Choroid plexus epithelial cell (primary cell): ENCODE measurements at regions not wholly inside any gene's neighbourhood (a gene's known extent, or its start where the extent isn't known, plus 50 kb on each side); places are given as distances from the start of the nearest gene placed in this dataset.

Experiments used
- DNase-seq: peaks from one replicate; pipeline ENCODE4 v3.0.0-alpha.2; 2010; ENCODE audit warnings: low read depth
- H3K4me3 ChIP-seq: 2 replicates; pipeline ENCODE4 v1.5.1; 2011; ENCODE audit warnings: low read depth, mild to moderate bottlenecking, control low read depth, low read length, moderate library complexity
- TF ChIP-seq, protein P1 (sequence below): conservative IDR thresholded peaks from 2 replicates; pipeline ENCODE4 v1.5.1; 2011; ENCODE audit warnings: low read depth, mild to moderate bottlenecking, control low read depth, inconsistent platforms, low read length, moderate library complexity

DNA sequence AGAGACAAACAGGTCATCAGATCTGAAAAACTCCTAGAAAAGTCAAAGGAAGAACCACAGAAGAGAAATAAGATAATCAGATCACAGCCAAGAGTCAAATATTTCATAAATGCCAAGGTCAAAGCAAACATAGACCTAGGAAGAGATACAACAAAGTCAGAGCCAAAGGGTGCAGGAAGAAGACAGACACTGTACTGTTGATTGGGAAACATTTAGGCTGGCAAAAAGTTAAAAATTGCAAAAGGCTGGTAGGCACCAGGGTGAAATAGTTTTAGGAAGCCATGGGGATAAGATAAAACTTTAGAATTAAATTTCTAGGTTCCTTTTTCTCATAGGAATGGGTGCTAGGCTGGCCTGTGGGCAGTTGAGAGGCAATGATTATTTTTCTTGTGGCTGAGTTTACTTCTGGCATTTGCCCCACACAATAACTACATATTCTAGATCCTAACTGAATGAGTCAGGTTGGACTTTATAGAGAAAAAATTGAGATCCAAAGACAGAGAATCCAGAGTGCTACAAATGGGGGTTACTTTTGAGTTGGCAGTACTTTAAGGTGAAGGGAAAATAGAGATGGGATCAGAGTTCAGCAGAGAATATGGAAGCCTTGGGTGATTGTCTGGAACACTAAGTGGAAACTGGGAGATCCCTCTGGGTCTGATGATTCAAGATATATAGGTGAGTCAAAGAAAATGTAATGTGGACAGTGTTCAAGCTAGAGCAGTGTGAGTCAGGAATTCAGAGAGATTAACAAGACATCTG lies 215.5 kb downstream of the C12orf50 start:
- TF ChIP-seq, protein P1, sequence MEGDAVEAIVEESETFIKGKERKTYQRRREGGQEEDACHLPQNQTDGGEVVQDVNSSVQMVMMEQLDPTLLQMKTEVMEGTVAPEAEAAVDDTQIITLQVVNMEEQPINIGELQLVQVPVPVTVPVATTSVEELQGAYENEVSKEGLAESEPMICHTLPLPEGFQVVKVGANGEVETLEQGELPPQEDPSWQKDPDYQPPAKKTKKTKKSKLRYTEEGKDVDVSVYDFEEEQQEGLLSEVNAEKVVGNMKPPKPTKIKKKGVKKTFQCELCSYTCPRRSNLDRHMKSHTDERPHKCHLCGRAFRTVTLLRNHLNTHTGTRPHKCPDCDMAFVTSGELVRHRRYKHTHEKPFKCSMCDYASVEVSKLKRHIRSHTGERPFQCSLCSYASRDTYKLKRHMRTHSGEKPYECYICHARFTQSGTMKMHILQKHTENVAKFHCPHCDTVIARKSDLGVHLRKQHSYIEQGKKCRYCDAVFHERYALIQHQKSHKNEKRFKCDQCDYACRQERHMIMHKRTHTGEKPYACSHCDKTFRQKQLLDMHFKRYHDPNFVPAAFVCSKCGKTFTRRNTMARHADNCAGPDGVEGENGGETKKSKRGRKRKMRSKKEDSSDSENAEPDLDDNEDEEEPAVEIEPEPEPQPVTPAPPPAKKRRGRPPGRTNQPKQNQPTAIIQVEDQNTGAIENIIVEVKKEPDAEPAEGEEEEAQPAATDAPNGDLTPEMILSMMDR, result no peak
- no peak overlapping the region for H3K4me3 ChIP-seq
- peak; percentile 86 for DNase-seq

DNA sequence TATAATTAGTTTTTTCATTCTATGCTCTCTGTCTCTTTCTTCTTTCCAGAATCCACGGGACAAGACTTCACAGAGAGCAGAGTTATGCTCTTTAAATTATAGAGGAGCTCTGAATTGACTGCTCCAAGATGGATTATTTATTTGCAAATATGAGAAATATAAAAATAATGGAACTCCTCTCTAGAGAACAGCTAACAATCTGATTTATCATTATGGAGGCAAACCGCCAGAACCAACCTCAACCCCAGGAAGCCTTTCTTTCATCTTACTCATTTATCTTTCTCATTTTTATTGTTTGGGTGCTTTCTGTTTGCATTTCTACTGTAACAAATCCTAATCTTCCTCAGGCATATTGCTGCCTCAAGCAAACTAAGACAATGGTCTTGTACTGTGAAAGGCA lies 216.5 kb downstream of the C12orf50 start:
- DNase-seq, result no peak
- TF ChIP-seq, protein P1, result no peak
- H3K4me3 ChIP-seq, result no peak overlapping the region

DNA sequence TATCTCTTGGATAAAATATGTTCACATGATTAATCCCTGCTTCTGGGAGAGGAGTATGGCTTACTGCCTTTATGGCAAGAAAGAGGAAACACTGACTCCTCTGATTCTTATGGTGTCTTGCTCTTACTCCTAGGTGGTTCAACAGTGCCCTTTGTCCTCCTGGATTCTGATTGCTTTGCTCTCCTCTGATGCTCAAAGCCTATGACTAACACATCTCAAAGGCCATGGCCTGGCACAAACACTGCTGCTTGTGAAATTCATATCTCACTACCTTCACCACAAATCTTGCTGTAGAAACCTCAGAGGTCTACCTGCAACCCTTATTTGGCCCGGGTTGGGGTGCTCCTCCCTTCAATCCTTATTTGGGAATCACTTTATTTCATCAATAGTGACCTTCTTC lies 217.2 kb downstream of the C12orf50 start:
- peak; percentile 70 for DNase-seq
- H3K4me3 ChIP-seq, result no peak overlapping the region
- TF ChIP-seq, protein P1, result no peak

DNA sequence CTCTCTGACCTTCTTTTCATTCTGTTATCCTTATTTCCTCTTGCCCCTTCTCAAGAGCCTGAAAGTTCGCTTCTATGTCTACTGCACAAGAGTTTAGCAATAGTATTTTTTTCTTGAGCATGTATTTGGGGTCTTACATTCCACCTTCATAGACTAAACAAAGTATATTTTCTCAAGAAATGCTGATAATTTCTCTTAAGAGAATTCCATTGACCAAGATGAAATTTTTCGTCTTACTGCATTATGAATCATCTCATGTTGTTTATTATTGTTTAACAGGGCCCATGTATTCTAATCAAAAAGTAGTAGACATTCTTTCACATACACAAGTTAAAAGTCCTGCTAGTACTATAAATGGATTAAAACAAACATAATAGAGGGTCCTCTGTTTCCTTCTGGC lies 219.3 kb downstream of the C12orf50 start:
- TF ChIP-seq, protein P1, result no peak
- H3K4me3 ChIP-seq, result no peak overlapping the region
- DNase-seq, result peak; percentile 82

DNA sequence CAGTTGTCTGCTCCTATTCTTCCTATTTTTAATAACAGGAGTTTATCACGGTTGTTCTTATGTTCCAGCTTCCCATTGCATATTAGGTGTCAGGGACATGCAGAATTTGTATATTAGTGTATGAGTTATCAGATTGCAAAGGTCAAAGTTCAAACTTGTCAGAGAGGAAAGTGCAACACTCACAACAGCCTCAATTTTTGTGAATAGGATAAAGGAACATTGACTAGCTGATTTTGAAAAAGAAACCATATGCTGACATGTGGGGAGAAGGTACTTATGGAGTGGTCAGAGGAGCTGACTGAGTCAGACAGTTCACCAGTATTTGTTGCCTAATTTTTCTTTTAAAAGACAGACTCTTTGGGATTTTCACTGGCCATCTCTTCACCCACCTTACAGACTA lies 222.1 kb downstream of the C12orf50 start:
- no peak overlapping the region for H3K4me3 ChIP-seq
- DNase-seq, result no peak
- TF ChIP-seq, protein P1, result no peak

DNA sequence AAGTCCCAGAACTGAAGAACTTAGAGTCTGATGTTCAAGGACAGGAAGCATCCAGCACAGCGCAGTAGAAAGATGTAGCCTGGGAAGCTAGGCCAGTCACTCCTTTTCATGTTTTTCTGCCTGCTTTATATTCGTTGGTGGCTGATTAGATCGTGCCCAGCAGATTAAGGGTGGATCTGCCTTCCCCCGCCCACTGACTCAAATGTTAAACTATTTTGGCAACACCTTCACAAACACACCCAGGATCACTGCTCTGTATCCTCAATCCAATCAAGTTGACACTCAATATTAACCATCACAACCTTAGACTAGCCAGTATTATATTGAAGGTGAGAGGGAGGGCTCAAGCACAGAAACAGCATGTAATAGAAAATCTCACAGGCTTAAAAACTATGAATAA lies 222.9 kb downstream of the C12orf50 start:
- H3K4me3 ChIP-seq, result no peak overlapping the region
- TF ChIP-seq, protein P1, result no peak
- no peak for DNase-seq

DNA sequence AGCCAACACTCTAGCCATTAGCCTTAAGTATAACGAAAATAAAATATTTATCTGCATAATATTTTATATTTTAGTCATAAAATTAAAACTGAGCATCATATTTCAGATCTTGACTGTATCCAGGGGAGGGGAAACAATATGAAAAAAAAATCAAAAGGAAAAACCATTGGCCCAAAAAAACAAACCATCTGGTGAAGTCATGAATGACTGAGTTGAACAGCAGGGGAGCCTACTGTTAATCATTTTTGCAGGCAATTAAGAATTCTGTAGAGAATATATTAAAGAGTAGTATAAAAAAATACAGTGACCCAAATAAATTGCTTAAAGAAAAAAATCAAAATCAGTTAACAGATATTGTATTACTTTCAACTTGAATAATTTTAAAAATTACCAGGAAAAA lies 224.8 kb downstream of the C12orf50 start:
- no peak for DNase-seq
- no peak overlapping the region for H3K4me3 ChIP-seq
- TF ChIP-seq, protein P1, result no peak
